NCI-H1105 (cell line): ENCODE measurements at regions not wholly inside any gene's neighbourhood (a gene's known extent, or its start where the extent isn't known, plus 50 kb on each side); places are given as distances from the start of the nearest gene placed in this dataset.
A peak's percentile ranks its signal among the peaks of the same experiment; 100 is the strongest.

Experiments
- DNase-seq: peaks from one replicate; lab custom pipeline; 2025; lab: John Stamatoyannopoulos, UW

DNA sequence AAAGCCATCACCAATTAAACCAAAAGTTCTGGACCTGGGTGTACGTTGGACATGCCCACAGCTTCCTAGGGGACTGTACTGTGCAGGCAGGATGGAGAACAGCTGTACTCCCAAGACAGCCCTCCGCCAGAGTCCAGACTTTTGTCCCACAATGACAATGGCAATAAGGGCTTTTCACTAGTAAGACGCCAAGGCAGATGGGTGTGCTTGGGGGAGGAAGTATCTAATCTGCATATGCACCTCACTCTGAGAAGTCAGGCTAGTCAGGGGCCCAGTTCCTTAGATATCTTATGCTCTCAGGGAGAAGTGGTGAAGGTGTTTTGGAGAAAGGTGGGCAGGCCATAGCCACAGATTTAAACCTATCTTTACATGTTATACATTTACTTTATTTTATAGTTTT lies 85.1 kb upstream of the USP47 start:
- no peak for DNase-seq

DNA sequence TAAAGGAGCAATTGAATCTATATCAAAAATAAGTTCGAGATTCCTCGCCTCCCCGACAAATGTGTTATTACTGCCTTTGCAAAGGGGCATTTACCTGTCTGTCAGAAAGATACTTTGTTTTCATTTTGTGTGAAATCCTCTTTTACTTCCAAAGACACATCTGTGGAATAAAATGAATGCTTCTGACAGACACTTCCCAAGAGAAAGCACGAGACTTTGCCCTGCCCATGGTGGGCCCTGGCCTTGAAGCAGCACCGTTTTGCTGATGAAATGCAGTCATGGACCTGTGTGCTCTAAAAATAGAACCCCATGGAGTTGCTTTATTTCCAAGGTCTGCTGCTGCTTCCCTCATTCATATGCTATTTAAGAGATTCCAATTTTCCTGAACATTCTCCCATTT lies 85.9 kb upstream of the USP47 start:
- DNase-seq = no peak

DNA sequence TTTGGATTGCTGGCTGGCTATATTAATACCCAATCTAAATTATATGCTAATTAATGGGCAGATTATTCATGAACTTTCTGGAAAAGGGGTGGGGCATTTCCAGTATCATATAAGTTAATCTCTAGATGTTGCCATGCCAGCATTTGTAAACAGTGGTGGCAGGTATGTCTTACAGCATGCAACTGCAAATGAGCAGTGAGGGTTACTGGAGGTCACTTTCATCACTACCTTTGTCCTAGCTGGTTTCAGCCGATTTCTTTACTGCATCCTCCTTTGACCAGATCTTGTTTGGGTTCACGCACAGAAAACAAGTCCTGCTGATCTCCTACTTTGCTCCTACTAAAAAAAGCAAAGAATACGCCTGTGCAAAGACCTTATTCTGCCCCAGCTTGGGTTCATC lies 89.1 kb upstream of the USP47 start:
- no peak for DNase-seq

DNA sequence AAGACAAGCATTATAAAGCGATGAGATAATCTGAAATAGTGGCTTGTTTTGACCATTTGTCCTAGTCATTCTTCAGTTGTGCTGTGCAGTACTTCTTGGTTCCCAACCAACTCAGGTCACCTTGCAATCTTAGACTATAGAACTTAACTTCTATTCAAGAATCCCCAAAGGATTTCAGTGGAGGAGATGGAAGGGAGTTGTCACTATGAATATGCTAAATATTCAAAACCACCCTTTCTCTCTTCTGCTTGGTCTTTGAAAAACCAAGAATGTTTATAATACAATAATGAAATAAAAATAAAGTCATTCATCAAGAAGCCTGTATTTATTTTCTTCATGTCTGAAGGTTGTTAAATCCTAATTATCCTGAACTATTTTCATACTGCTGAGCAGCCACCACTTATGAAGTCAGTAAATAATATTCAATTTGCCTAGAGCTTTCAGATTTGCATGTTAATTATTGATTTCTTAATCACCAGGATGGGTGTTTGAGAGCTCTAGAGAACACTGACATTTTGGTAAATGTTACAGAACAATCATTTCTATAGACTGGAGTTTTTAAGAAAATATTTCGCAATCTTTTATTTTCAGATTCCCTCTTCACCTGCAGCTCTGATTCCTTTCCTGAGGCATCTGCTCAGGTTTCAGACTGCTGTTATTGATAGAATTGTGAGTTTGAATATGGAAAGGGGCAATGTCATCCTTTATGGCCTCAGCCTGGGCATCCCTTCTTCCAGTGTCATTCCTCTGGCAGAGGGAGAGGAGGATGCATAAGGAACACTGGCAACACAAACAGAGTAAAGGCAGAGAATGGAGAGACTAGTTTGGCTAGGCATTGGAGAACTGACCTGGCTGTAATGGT lies 91.5 kb upstream of the USP47 start:
- DNase-seq = no peak

DNA sequence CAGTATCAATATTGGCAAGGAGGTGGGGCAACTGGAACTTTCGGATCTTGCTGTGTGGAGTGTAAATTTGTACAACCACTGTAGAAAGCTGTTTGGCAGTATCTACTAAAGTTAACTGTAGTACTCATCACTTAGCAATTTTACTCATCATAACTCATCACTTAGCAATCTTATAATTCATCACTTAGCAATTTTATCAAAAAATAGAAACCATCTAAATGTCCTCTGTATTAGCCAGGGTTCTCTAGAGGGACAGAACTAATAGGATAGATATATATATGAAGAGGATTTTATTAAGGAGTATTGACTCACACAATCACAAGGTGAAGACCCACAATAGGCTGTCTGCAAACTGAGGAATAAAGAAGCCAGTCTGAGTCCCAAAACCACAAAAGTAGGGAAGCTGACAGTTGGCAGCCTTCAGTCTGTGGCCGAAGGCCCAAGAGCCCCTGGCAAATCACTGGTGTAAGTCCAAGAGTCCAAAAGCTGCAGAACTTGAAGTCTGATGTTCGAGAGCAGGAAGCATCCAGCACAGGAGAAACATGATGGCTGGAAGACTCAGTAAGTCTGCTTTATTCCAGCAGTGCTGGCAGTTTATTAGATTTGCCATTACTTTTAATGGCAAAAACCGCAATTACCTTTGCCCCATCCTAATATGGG lies 92.9 kb upstream of the USP47 start:
- no peak for DNase-seq

DNA sequence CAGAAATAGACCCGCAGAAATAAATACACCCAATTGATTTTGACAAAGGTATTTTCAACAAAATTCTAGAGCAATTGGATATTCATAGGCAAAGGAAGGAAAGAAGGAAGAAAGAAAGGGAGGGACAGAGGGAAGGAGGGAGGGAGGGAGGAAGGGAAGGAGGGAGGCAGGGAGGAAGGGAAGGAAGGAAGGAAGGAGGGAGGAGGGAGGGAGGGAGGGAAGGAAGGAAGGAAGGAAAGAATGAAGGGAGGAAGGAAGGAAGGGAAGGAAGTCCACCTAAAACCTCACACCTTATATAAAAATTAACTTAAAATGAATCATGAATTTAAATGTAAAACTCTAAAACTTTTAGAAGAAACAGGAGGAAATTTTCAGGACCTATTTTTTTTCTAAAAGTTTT lies 94.2 kb upstream of the USP47 start:
- DNase-seq = no peak

DNA sequence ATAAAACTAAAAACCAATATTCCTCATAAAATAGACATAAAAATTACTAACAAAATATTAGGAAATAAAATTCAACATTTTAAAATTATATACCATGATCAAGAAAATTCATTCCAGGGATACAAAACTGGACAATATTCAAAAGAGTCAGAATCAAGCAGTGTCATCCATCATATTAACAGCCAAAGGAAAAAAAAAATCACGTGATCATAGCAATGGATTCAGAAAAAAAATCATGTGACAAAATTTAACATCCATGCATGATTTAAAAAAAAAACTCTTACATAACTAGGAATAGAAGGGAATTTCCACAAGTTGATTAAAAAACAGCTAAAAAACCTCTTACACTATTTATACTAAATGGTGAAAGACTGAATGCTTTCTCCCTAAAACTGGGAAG lies 95.3 kb upstream of the USP47 start:
- DNase-seq = no peak

DNA sequence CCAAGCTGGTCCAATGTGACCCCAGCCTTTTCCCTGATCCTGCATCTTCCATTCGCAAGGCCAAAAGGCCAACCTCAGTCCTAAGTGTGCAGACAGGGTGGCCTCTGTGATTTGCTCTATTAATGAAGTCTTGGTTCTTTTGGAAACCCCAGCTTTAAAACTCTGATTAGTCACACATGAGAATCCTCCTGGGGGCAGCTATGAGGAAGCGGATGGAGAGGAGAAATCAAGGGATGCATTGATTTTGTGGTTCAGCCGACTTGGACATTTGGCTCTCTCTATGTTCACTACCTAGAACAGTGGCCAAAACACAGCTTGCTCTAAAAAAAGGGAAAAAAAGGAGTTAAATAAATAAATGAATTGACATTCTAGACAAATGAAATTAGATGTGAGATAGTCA lies 98.6 kb upstream of the USP47 start:
- DNase-seq = no peak

DNA sequence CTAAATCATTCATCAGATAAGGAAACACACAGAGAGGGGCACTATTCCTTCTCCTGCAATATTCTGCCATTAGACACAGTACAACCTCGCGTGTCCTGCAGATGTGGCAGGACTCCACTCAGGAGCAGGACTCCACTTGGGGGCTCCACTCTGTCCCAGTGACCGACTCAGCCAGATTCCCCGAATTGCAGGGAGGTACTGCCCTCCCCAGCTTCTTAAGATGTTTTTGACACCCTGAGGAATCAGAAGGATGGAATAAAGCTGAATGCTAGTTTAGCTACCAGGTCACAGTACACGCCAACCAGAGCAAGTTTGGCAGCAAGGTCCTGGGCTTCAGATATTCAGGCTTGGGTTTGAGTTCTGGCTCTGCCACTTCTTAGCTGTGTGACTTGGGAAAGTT lies 99.3 kb upstream of the USP47 start:
- no peak for DNase-seq

DNA sequence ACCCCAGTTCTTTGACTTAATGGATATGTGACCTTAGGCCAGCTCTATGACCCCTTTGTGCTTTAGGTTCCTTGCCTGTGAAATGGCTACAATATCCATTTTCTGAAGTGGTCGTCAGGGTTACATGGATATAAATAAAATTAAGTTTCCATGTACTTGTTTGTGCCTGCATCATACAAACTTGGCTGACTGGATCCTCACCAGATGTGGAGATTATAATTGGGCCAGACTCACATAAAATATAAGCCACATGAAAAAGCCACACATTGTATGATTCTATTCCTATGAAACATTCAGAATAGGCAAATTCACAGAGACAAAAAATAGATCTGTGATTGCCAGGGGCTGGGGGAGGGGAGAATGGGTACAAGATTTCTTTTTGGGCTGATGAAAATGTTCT lies 100.9 kb upstream of the USP47 start:
- DNase-seq = no peak

DNA sequence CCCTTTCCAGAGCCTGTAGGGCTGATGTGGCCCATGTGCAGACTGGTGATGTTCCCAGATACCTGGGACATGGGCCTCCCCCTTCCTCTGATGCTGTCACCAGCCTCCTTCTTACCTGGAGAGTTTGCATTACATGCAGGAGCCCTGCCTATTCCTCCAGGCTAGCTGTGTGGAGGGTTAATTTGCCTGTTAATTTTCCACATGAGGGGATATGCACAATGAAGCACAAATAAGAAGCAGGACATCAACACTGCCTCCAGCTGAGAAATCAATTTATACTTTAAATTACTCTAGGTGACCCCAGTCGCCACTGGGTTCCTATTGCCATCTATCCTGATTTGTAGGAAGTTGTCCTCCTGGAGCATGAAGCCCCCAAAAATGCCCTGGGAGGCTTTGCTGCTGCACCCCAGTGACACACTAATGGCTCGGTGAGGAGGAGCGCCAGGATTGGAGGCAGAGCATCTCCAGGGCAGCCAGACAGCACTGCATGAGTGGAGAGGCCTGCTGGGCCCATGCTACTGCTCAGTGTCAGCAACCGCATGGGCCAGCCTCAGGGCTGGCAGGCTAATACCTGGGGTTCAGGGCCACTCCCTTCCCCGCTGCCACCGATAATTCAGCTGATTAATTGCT lies 101.6 kb upstream of the USP47 start:
- DNase-seq = no peak

DNA sequence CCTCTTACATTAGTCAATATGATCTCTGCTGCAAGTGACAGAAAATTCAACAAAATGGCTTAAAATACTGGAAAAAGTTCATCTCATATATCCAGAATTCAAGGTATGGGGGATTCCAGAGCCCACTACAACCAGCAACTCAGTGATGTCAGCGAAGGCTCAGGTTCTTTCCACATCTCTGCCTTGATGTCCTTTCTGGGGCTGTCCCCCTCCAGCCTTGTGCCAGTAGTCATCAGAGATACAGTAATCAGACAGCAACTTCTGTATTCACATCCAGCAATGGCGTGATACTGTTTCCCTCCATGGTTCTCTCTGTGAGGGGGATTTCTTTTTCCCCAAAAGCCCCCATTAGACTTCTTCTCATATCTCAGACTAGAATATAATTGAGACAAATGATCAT lies 103.4 kb upstream of the USP47 start:
- no peak for DNase-seq

DNA sequence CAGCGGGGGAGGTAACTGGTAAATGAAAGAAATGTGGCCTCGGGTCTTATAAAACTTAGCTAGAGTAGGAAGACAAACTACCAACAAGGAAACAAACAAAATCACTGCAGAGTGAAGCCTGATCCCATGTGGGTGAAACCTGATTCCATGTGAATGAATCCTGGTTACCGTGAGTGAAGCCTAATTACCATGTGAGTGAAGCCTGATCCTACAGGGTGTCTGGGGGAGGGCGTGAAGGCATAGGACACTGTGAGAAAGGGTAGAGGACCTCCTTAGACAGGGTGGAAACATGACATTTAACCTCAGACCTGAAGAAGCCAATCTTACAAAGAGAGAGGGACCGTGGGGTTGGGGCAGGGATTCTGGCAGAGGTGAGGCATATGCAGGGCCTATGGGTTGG lies 106.2 kb upstream of the USP47 start:
- DNase-seq = no peak

DNA sequence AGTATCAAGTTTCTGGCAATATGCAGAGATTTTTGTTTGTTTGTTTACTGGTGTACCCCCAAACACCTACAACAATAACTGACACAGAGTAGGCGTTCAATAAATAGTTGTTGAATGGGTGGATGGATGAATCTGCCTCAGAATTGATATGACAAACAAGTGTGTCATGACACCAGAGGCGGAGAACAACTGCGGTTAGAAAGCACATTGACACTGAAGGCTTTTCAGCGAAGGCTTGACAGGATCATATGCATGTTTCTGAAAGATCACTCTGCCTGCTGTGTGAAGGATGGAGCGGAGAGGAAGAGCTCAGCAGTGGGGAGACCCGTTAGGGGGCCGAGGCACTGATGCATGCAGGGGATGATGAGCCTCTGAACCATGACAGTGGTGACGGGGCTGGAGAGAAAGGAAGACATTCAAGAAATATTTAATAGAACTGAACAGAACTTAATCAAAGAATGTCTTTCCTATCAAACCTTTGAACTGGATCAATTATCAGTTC lies 108.5 kb upstream of the USP47 start:
- no peak for DNase-seq

DNA sequence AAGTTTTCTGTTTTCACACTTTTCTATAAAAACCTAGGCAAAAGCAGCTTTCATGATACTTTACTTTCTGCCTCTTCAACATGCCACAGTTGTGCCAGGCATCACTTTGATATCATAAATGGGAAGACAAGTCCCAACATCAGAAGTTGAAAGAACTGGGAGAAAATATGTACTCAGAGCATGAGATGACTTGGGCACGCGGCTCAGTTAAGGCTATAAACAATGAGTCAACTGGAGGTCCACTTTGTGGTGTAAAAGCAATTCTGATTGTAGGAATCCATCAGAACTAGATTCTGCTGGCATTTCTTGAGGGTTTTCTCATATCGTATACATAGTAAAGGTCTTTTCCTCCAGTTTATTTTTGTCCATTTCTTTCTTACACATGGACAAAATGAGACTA lies 109.7 kb upstream of the USP47 start:
- DNase-seq = no peak

DNA sequence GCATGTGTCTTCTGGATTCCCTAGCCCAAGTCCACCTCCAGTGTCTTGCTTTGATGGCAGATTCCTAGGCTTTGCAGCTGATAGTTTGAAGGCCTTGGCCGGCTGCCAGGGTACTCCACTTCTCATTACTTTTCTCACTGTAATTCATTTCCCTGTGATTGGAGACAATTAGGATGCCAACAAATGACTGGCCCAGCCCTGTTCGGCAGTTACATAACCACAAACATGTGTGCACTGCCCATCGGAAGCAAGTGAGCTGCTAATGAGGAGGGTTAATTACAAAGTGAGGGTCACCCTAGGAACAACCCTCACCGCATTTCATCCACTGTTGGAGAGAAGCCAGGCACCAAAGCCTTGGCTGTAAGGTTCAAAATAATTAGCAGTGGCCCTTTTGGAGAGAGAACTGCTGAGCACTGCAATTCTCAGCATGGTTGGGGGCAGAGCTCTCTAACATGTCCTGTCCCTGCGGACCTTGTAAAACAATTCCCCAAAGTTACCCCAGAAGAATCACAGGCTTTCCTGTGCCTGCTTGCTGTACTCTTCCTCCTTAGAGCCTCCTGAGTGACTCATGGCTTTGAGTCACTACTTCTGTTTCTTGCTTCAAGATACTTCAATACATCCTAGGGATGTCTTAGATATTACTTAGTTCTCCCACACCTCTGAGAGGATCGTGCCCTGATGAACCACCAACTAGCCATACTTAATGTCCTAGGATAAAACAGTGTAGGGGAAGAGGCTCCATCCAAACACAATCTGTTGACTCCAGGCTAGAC lies 109.7 kb upstream of the GALNT18 start:
- DNase-seq = peak; percentile 85

DNA sequence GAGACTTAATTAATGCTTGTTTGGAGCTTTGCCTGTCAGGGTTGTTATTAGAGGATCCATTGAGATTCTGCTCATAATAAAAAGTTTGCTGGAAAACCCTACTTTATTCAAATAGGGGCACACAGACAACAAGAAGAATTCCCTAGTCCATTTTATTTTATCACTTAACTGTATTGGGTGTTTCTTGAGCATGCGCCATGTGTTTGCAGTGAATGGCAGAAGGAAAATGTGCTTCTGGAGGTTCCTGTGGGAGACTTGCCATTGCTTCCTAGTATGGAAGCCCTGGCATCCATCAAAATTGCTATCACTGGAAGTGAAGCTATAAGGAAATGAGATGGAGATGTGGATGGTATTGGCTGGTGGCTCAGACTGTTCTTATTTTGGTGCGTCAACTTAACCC lies 106.6 kb upstream of the GALNT18 start:
- DNase-seq = no peak

DNA sequence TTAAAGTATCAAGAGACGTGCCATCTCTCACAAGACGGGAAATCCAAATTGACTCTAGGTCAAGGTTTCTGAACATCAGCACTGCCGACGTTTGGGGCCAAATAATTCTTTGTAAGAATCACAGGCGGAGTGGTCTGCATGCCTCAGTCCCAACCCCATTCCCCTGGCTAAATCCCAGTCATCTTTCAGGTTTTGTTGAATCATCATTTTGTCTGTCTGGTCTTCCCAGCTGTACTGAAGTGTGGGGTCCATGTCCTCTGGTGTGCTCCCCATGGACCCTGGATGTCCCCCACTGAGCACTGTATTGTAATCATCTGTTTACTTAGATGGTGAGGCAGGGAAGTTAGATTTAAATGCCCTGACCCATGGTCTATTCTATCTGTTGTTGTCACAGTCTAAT lies 103.6 kb upstream of the GALNT18 start:
- DNase-seq = no peak

DNA sequence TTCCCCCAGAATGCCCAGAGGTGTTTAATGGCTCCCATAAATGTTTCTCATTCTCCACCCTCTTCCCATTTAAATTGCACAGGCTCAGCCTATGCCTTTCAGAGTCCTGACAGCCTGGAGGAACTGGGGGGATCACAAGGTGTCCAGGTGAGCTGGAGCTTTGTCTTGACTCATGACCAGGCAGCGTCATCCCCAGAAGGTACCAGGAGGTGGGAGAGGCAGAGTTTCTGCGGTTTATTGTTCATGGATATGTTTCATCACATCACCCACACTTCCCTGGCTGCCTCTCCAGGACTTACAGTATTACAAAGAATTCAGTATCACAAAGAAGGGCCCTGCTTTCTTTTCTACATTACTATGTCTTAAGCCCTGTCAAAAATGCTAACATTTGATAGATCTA lies 103.2 kb upstream of the GALNT18 start:
- no peak for DNase-seq

DNA sequence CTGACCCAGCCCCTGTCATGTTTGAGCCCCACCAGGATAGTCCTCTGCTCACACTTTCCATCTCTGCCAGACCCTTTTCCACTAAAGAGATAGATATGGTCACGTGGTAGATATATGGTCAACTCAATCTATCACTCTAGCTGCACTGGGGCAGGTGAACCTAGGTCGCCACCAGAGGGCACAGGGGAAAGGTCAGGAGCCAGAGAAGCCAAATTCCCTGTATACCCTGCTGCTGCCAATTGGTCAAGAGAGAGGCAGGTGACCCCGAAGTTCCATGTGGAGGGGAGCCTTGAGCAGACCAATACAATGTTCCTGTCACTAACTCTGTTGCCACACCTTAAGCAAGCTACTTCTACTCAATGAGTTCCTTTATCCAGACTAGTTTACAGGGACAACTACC lies 101.1 kb upstream of the GALNT18 start:
- no peak for DNase-seq

DNA sequence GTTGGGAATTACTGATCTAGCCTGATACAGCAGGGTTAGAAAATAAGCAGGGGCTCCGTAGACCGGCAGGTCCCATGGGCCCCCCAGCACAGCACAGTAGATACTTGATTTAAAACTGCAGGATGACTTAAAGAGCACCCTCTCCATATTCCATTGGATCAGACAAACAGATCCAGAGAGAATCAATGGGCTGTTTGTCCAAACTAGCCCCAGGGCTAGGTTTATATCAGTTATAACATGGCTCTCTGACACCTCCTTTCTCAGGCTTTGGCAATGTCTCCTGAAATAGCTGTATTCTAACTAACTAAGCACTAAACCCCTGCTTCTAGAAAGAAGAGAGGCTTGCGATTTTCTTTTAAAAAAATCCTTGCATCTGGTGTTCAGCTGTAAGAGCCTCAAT lies 100.4 kb upstream of the GALNT18 start:
- no peak for DNase-seq

DNA sequence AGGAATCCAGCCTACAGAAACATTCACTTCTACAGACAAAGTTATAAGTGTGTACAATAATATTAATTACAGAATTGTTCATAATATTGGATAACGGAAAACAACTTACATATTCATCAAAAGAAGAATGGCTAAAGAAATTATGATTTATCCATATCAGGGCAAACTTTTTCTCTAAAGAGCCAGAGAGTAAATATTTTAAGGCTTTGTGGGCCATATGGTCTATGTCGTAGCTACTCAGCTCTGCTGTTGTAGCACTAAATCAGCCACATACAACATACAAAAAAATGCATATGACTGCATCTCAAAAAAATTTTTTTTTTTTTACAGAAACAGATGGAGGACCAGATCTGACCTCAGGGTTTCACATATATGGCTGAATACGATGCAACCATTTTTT lies 96.7 kb upstream of the GALNT18 start:
- no peak for DNase-seq
